HEK293 (cell line): ENCODE measurements at regions not wholly inside any gene's neighbourhood (a gene's known extent, or its start where the extent isn't known, plus 50 kb on each side); places are given as distances from the start of the nearest gene placed in this dataset.

Experiments
- EGR2 ChIP-seq: fragments of 450-650 bp; formaldehyde crosslinking; IDR thresholded peaks from 2 replicates; pipeline ENCODE4 v1.5.1; 2016; ENCODE audit warnings: low read depth, missing biosample characterization, missing genetic modification characterization
- FEZF1 ChIP-seq: fragments of 450-650 bp; formaldehyde crosslinking; IDR thresholded peaks from 2 replicates; pipeline ENCODE4 v1.5.1; 2016; ENCODE audit warnings: missing biosample characterization, missing genetic modification characterization
- GLI4 ChIP-seq: fragments of 450-650 bp; formaldehyde crosslinking; IDR thresholded peaks from 2 replicates; pipeline ENCODE4 v1.5.1; 2016; ENCODE audit warnings: missing biosample characterization, missing genetic modification characterization
- KLF8 ChIP-seq: fragments of 450-650 bp; formaldehyde crosslinking; IDR thresholded peaks from 2 replicates; pipeline ENCODE4 v1.5.1; 2016; ENCODE audit warnings: missing biosample characterization, missing genetic modification characterization
- OSR2 ChIP-seq: fragments of 450-650 bp; formaldehyde crosslinking; IDR thresholded peaks from 2 replicates; pipeline ENCODE4 v1.5.1; 2016; ENCODE audit warnings: missing biosample characterization, missing genetic modification characterization
- SCRT1 ChIP-seq: fragments of 450-650 bp; formaldehyde crosslinking; IDR thresholded peaks from 2 replicates; pipeline ENCODE4 v1.5.1; 2016; ENCODE audit warnings: missing biosample characterization, missing genetic modification characterization, borderline replicate concordance
- TCF7L2 ChIP-seq: IDR thresholded peaks from 2 replicates; pipeline ENCODE4 v1.6.1; 2011; ENCODE audit warnings: low read depth, mild to moderate bottlenecking, inconsistent platforms, low read length, moderate library complexity, borderline replicate concordance
- ZBTB48 ChIP-seq: fragments of 450-650 bp; formaldehyde crosslinking; IDR thresholded peaks from 2 replicates; pipeline ENCODE4 v1.5.1; 2016; ENCODE audit warnings: missing biosample characterization, missing genetic modification characterization
- ZNF169 ChIP-seq: fragments of 450-650 bp; formaldehyde crosslinking; IDR thresholded peaks from 2 replicates; pipeline ENCODE4 v1.5.1; 2016; ENCODE audit warnings: missing biosample characterization, missing genetic modification characterization
- ZNF175 ChIP-seq: fragments of 450-650 bp; formaldehyde crosslinking; IDR thresholded peaks from 2 replicates; pipeline ENCODE4 v1.5.1; 2016; ENCODE audit warnings: missing biosample characterization, missing genetic modification characterization
- ZNF23 ChIP-seq: fragments of 450-650 bp; formaldehyde crosslinking; IDR thresholded peaks from 2 replicates; pipeline ENCODE4 v1.5.1; 2016; ENCODE audit warnings: missing biosample characterization, missing genetic modification characterization, borderline replicate concordance
- ZNF248 ChIP-seq: fragments of 450-650 bp; formaldehyde crosslinking; IDR thresholded peaks from 2 replicates; pipeline ENCODE4 v1.5.1; 2017; ENCODE audit warnings: missing biosample characterization, missing genetic modification characterization
- ZNF544 ChIP-seq: fragments of 450-650 bp; formaldehyde crosslinking; IDR thresholded peaks from 2 replicates; pipeline ENCODE4 v1.5.0; 2017; ENCODE audit warnings: missing biosample characterization, missing genetic modification characterization
- ZNF558 ChIP-seq: fragments of 450-650 bp; formaldehyde crosslinking; IDR thresholded peaks from 2 replicates; pipeline ENCODE4 v1.5.1; 2016; ENCODE audit warnings: missing biosample characterization, missing genetic modification characterization
- ZNF664 ChIP-seq: fragments of 450-650 bp; formaldehyde crosslinking; IDR thresholded peaks from 2 replicates; pipeline ENCODE4 v1.5.1; 2016; ENCODE audit warnings: missing biosample characterization, missing genetic modification characterization
- ZNF707 ChIP-seq: fragments of 450-650 bp; formaldehyde crosslinking; IDR thresholded peaks from 2 replicates; pipeline ENCODE4 v1.5.1; 2016; ENCODE audit warnings: missing biosample characterization, missing genetic modification characterization
- ZNF830 ChIP-seq: fragments of 450-650 bp; IDR thresholded peaks from 2 replicates; pipeline ENCODE4 v1.5.0; 2018; ENCODE audit warnings: missing biosample characterization, missing genetic modification characterization, low read depth, mild to moderate bottlenecking, moderate library complexity
- TF ChIP-seq, protein P1 (sequence below): fragments of 450-650 bp; formaldehyde crosslinking; IDR thresholded peaks from 2 replicates; pipeline ENCODE4 v1.5.1; 2016; ENCODE audit warnings: missing biosample characterization, missing genetic modification characterization
- TF ChIP-seq, protein P2 (sequence below): fragments of 450-650 bp; formaldehyde crosslinking; IDR thresholded peaks from 2 replicates; pipeline ENCODE4 v1.5.1; 2016; ENCODE audit warnings: missing biosample characterization, missing genetic modification characterization, low read depth
- TF ChIP-seq, protein P3 (sequence below): fragments of 450-650 bp; formaldehyde crosslinking; IDR thresholded peaks from 2 replicates; pipeline ENCODE4 v1.5.1; 2016; ENCODE audit warnings: missing biosample characterization, missing genetic modification characterization
- TF ChIP-seq, protein P4 (sequence below): fragments of 450-650 bp; formaldehyde crosslinking; IDR thresholded peaks from 2 replicates; pipeline ENCODE4 v1.5.1; 2016; ENCODE audit warnings: missing biosample characterization, missing genetic modification characterization
- TF ChIP-seq, protein P5 (sequence below): fragments of 450-650 bp; formaldehyde crosslinking; IDR thresholded peaks from 2 replicates; pipeline ENCODE4 v1.5.1; 2016; ENCODE audit warnings: missing biosample characterization, missing genetic modification characterization, borderline replicate concordance
- TF ChIP-seq, protein P6 (sequence below): fragments of 450-650 bp; formaldehyde crosslinking; IDR thresholded peaks from 2 replicates; pipeline ENCODE4 v1.5.1; 2016; ENCODE audit warnings: missing biosample characterization, missing genetic modification characterization

DNA sequence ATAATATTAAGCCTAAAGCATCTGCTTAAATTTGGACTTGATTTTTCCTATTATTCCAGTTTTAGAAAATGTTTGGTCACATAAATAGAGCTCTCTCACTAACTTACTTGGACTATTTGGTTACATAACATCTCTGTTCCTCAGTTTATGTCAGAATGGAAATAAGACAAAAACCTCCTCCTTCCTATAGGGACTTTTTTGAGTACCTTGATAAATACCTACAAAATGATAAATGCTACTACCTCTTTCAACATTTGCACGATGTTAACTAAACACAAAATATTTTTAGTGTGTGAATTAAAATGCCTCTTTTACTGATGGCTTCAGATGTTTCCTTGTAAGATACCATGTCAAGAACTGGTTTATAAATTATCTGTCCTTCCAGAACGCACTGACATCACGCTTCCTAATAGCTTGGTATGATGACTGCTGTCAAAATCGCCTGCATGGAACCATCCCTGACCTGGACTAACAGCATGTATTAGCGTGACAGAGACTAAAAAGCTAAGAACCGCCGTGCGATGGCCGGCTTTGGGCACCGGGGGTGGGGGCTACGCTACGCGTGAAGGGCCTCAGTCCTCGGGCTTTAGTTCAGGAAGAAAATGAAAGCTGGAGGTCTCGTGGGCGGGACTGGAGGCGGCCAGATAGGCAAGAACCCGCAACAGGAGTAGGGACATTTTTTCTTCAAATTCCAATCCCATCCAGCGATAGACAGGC, 133.2 kb upstream of the BARHL2 start (continued):
- no peak for TF ChIP-seq ZNF248 (tag by site-specific recombination)
- TF ChIP-seq ZNF175 (tag by site-specific recombination), result no peak
- no peak for TF ChIP-seq SCRT1 (tag by site-specific recombination)
- no peak for TF ChIP-seq KLF8 (tag by site-specific recombination)
- TF ChIP-seq GLI4 (tag by site-specific recombination), result no peak
- TF ChIP-seq ZNF544 (tag by site-specific recombination), result no peak
- no peak for TF ChIP-seq ZNF169 (tag by site-specific recombination)
- TF ChIP-seq, protein P1, sequence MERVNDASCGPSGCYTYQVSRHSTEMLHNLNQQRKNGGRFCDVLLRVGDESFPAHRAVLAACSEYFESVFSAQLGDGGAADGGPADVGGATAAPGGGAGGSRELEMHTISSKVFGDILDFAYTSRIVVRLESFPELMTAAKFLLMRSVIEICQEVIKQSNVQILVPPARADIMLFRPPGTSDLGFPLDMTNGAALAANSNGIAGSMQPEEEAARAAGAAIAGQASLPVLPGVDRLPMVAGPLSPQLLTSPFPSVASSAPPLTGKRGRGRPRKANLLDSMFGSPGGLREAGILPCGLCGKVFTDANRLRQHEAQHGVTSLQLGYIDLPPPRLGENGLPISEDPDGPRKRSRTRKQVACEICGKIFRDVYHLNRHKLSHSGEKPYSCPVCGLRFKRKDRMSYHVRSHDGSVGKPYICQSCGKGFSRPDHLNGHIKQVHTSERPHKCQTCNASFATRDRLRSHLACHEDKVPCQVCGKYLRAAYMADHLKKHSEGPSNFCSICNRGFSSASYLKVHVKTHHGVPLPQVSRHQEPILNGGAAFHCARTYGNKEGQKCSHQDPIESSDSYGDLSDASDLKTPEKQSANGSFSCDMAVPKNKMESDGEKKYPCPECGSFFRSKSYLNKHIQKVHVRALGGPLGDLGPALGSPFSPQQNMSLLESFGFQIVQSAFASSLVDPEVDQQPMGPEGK (tag by site-specific recombination), result peak; percentile 16; the same call in 1 of the 2 replicates
- no peak for TF ChIP-seq ZNF23 (tag by site-specific recombination)
- no peak for TF ChIP-seq ZNF707 (tag by site-specific recombination)
- no peak for TF ChIP-seq OSR2 (tag by site-specific recombination)
- TF ChIP-seq, protein P2, sequence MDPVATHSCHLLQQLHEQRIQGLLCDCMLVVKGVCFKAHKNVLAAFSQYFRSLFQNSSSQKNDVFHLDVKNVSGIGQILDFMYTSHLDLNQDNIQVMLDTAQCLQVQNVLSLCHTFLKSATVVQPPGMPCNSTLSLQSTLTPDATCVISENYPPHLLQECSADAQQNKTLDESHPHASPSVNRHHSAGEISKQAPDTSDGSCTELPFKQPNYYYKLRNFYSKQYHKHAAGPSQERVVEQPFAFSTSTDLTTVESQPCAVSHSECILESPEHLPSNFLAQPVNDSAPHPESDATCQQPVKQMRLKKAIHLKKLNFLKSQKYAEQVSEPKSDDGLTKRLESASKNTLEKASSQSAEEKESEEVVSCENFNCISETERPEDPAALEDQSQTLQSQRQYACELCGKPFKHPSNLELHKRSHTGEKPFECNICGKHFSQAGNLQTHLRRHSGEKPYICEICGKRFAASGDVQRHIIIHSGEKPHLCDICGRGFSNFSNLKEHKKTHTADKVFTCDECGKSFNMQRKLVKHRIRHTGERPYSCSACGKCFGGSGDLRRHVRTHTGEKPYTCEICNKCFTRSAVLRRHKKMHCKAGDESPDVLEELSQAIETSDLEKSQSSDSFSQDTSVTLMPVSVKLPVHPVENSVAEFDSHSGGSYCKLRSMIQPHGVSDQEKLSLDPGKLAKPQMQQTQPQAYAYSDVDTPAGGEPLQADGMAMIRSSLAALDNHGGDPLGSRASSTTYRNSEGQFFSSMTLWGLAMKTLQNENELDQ (tag by site-specific recombination), result no peak
- TF ChIP-seq, protein P3, sequence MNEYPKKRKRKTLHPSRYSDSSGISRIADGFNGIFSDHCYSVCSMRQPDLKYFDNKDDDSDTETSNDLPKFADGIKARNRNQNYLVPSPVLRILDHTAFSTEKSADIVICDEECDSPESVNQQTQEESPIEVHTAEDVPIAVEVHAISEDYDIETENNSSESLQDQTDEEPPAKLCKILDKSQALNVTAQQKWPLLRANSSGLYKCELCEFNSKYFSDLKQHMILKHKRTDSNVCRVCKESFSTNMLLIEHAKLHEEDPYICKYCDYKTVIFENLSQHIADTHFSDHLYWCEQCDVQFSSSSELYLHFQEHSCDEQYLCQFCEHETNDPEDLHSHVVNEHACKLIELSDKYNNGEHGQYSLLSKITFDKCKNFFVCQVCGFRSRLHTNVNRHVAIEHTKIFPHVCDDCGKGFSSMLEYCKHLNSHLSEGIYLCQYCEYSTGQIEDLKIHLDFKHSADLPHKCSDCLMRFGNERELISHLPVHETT (tag by site-specific recombination), result no peak
- peak; percentile 88 for TF ChIP-seq EGR2
- no peak for TF ChIP-seq FEZF1 (tag by site-specific recombination)
- no peak for TF ChIP-seq TCF7L2
- TF ChIP-seq, protein P4, sequence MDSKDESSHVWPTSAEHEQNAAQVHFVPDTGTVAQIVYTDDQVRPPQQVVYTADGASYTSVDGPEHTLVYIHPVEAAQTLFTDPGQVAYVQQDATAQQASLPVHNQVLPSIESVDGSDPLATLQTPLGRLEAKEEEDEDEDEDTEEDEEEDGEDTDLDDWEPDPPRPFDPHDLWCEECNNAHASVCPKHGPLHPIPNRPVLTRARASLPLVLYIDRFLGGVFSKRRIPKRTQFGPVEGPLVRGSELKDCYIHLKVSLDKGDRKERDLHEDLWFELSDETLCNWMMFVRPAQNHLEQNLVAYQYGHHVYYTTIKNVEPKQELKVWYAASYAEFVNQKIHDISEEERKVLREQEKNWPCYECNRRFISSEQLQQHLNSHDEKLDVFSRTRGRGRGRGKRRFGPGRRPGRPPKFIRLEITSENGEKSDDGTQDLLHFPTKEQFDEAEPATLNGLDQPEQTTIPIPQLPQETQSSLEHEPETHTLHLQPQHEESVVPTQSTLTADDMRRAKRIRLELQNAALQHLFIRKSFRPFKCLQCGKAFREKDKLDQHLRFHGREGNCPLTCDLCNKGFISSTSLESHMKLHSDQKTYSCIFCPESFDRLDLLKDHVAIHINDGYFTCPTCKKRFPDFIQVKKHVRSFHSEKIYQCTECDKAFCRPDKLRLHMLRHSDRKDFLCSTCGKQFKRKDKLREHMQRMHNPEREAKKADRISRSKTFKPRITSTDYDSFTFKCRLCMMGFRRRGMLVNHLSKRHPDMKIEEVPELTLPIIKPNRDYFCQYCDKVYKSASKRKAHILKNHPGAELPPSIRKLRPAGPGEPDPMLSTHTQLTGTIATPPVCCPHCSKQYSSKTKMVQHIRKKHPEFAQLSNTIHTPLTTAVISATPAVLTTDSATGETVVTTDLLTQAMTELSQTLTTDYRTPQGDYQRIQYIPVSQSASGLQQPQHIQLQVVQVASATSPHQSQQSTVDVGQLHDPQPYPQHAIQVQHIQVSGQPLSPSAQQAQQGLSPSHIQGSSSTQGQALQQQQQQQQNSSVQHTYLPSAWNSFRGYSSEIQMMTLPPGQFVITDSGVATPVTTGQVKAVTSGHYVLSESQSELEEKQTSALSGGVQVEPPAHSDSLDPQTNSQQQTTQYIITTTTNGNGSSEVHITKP (tag by site-specific recombination), result no peak
- TF ChIP-seq ZBTB48 (tag by site-specific recombination), result no peak
- TF ChIP-seq, protein P5, sequence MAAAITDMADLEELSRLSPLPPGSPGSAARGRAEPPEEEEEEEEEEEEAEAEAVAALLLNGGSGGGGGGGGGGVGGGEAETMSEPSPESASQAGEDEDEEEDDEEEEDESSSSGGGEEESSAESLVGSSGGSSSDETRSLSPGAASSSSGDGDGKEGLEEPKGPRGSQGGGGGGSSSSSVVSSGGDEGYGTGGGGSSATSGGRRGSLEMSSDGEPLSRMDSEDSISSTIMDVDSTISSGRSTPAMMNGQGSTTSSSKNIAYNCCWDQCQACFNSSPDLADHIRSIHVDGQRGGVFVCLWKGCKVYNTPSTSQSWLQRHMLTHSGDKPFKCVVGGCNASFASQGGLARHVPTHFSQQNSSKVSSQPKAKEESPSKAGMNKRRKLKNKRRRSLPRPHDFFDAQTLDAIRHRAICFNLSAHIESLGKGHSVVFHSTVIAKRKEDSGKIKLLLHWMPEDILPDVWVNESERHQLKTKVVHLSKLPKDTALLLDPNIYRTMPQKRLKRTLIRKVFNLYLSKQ (tag by site-specific recombination), result no peak
- TF ChIP-seq ZNF664 (tag by site-specific recombination), result no peak
- TF ChIP-seq ZNF830, result no peak
- TF ChIP-seq ZNF558, result no peak
- TF ChIP-seq, protein P6, sequence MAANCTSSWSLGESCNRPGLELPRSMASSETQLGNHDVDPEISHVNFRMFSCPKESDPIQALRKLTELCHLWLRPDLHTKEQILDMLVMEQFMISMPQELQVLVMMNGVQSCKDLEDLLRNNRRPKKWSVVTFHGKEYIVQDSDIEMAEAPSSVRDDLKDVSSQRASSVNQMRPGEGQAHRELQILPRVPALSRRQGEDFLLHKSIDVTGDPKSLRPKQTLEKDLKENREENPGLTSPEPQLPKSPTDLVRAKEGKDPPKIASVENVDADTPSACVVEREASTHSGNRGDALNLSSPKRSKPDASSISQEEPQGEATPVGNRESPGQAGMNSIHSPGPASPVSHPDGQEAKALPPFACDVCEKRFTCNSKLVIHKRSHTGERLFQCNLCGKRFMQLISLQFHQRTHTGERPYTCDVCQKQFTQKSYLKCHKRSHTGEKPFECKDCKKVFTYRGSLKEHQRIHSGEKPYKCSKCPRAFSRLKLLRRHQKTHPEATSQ (tag by site-specific recombination), result no peak
